T-helper 2 cell treated with Interferon-gamma antibody and Interleukin-4, amounts not matched to agents 5 μg/mL and 100 μg/mL, for 36 hours (primary cell): ENCODE measurements at regions not wholly inside any gene's neighbourhood (a gene's known extent, or its start where the extent isn't known, plus 50 kb on each side); places are given as distances from the start of the nearest gene placed in this dataset.
A peak's percentile ranks its signal among the peaks of the same experiment; 100 is the strongest.

Source experiments
- DNase-seq: peaks from one replicate; pipeline ENCODE4 v3.0.0; 2021; ENCODE audit warnings: low spot score
- H3K27ac Mint-ChIP-seq: one replicate; pipeline ENCODE4 v1.8.0; 2021; ENCODE audit warnings: mild to moderate bottlenecking, mixed read lengths
- H3K27me3 Mint-ChIP-seq: one replicate; pipeline ENCODE4 v1.8.0; 2021; ENCODE audit warnings: low read depth, mixed read lengths
- H3K36me3 Mint-ChIP-seq: one replicate; pipeline ENCODE4 v1.8.0; 2021; ENCODE audit warnings: low read depth, mixed read lengths
- H3K4me1 Mint-ChIP-seq: one replicate; pipeline ENCODE4 v1.8.0; 2021; ENCODE audit warnings: low read depth, mixed read lengths
- H3K4me3 Mint-ChIP-seq: one replicate; pipeline ENCODE4 v1.8.0; 2022; ENCODE audit warnings: mild to moderate bottlenecking, moderate library complexity, mixed read lengths
- H3K9me3 Mint-ChIP-seq: one replicate; pipeline ENCODE4 v1.8.0; 2021; ENCODE audit warnings: mixed read lengths

- H3K36me3 Mint-ChIP-seq: no peaks in the 10 kb centered on the region
- no peak overlapping the region for H3K27ac Mint-ChIP-seq
- no peak for DNase-seq
- H3K27me3 Mint-ChIP-seq: peaks cover 20% of the 10 kb centered on the region
- H3K4me1 Mint-ChIP-seq: no peaks in the 10 kb centered on the region
- H3K4me3 Mint-ChIP-seq: no peak overlapping the region
- H3K9me3 Mint-ChIP-seq: no peaks in the 10 kb centered on the region
These were observed 181.0 kb downstream of the SPP2 start for GRCh38 chr2:234231460-234231859.

DNA sequence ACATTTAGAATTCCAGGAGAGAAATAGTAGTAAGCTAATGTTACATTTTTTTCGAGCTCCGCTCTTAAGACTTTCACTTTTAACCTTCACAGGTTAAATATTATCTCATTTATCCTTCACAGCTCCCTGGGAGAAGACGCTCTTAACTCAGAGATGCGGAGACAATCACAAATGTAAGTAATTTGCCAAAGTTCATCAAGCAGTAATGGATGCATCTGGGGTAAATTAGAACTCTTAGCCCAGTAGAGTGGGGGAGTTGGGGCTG is 168.5 kb downstream of the SPP2 start:
- no peak overlapping the region for H3K4me3 Mint-ChIP-seq
- no peaks in the 10 kb centered on the region for H3K9me3 Mint-ChIP-seq
- peaks cover 7% of the 10 kb centered on the region for H3K27me3 Mint-ChIP-seq
- peaks cover 27% of the 10 kb centered on the region for H3K4me1 Mint-ChIP-seq
- H3K36me3 Mint-ChIP-seq: peaks cover 3% of the 10 kb centered on the region
- DNase-seq: no peak
- H3K27ac Mint-ChIP-seq: no peak overlapping the region

DNA sequence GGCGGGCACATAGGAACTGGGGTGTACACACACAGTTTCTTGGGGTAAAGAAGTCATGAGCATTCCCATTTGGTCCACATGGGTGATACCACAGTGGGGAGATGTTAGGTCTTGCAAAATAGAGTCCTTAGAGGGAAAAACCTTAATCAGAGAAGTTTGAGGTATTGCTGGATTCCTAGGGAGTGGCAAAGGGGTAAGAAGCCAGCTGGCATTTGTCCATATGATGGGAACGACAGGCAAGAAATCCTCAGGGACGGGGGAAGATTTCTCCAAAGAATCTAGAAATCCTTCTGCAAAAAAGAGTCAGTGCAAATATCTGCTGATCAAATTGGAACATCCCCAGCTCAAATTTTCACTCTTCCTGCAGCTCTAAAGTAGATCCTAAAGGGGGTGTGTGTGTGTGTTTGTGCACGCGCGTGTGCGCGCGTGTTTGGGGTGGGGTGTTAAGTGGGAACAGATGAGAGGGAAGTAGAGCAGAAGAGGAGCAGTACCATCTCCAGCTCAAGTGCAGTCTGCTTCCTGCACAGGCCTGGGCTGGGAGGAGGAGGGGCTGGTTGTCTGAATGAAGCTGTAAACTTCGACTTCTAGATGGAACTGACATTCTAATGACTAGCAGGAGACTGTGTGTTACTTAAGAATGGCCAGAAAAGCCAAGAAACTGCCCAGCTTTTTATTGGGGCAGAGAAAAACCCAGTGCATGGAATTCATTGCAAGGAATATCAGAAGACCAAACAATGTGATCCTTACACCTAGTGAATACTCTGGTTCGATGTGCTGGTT is 168.0 kb downstream of the SPP2 start:
- peaks cover 7% of the 10 kb centered on the region for H3K27me3 Mint-ChIP-seq
- H3K9me3 Mint-ChIP-seq: no peaks in the 10 kb centered on the region
- peaks cover 27% of the 10 kb centered on the region for H3K4me1 Mint-ChIP-seq
- peak overlapping the region; percentile 19 for H3K4me3 Mint-ChIP-seq
- DNase-seq: no peak
- H3K27ac Mint-ChIP-seq: no peak overlapping the region
- H3K36me3 Mint-ChIP-seq: peaks cover 3% of the 10 kb centered on the region

- Mint-ChIP-seq H3K27ac (no peak overlapping the region), H3K4me1 (peaks cover 16% of the 10 kb centered on the region), H3K36me3 (no peaks in the 10 kb centered on the region), H3K4me3 (no peak overlapping the region), H3K9me3 (peaks cover 10% of the 10 kb centered on the region), H3K27me3 (peaks cover 9% of the 10 kb centered on the region)
- no peak for DNase-seq
These were observed 162.0 kb downstream of the SPP2 start for GRCh38 chr2:234212534-234212933.

DNA sequence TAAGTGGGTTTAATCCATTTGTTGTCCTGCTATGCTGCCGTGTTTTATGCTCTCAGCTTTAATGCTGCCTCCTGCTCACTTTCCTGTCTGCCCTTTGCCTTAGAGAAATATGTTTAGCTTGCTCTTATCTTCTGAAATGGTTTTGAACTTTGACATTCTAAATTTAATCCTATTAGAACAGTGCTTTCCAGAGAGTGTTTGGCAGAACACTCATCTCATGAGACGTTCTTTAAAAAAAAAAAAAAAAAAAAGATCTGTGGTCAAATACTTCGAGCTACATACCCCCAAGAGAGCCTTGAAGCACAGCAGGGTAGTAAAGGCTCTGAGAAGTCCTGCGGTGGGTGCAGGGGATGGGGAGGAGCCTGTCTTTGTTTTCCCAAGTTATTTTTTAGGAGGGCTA is 161.3 kb downstream of the SPP2 start:
- Mint-ChIP-seq H3K27me3 (peaks cover 9% of the 10 kb centered on the region), H3K4me3 (no peak overlapping the region), H3K9me3 (peaks cover 11% of the 10 kb centered on the region), H3K36me3 (no peaks in the 10 kb centered on the region), H3K27ac (no peak overlapping the region), H3K4me1 (peaks cover 10% of the 10 kb centered on the region)
- no peak for DNase-seq

DNA sequence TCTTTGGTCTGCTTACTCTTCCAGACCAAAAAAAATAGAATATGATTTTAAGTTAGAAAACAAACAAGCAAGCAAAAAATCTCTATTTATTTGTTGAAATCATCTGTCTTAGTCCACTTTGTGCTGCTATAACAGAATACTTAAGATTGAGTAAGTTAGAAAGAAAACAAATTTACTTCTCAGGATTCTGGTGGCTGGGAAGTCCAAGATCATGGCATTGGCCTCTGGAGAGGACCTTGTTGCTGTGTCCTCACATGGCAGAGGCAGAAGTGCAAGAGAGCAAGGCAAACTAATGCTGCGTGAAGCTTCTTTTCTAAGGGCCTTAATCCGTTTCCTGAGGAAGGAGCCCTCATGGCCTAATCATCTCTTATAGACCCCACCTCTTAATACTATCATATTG is 156.2 kb downstream of the SPP2 start:
- DNase-seq: no peak
- peaks cover 4% of the 10 kb centered on the region for H3K36me3 Mint-ChIP-seq

DNA sequence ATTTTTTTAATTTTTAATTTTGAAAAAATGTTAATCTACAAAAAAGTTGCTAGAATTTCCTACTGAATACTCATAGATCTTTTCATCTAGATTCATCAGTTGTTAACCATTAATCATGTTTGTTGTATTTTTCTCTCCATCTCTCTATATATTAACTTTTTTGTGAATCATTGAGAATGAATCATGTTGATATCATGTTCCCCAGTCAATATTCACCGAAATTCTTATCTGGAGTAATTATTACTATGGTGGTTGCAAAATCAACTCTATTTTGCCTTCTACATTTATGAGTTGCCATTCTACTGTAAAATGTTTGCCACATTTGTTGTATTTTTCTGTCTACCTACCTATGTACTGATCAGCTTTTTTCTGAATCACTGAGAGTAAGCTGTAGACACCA is 154.0 kb downstream of the SPP2 start:
- H3K27me3 Mint-ChIP-seq: peaks cover 7% of the 10 kb centered on the region
- no peak overlapping the region for H3K4me3 Mint-ChIP-seq
- no peak for DNase-seq
- no peak overlapping the region for H3K27ac Mint-ChIP-seq
- peaks cover 25% of the 10 kb centered on the region for H3K9me3 Mint-ChIP-seq
- no peaks in the 10 kb centered on the region for H3K4me1 Mint-ChIP-seq
- peaks cover 4% of the 10 kb centered on the region for H3K36me3 Mint-ChIP-seq

More for the DNA sequence above, 156.2 kb downstream of the SPP2 start:
- H3K27ac Mint-ChIP-seq: no peak overlapping the region
- peaks cover 28% of the 10 kb centered on the region for H3K9me3 Mint-ChIP-seq
- H3K4me1 Mint-ChIP-seq: no peaks in the 10 kb centered on the region
- peaks cover 9% of the 10 kb centered on the region for H3K27me3 Mint-ChIP-seq
- H3K4me3 Mint-ChIP-seq: no peak overlapping the region

DNA sequence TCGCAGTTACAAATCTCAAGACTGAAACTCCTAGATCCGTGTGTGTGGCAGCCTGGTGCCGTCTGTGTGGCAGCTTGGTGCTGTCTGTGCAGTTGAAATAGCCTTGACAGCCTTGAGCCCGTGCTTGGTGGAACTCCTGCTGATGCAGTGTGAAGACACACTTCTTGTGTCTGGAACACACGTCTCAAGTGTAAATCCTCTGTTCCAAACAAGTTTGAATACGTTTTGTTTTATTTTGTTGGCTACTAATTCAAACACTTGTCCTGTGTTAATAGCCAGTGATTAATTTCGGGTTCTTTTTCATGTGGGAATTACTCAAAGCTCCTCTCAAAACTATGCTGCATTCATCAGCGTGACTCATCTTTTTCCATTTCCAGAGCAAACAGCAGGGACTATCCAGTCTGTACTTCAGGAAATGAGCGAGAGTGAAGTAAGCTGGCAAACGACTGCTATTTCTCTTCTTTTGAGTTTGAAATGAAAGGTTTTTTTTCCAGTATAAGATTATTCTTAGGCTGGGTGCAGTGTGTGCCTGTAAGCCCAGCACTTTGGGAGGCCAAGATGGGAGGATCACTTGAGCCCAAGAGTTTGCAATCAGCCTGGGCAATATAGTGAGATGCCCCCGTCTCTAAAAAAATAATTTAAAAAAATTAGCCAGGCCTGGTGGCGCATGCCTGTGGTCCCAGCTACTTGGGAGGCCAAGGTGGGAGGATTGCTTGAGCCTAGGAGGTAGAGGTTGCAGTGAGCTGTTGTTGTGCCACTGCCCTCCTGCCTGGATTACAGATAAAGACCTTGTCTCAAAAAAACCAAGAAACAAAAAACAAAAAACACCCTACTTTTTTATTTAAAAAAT is 152.9 kb downstream of the SPP2 start:
- no peak overlapping the region for H3K27ac Mint-ChIP-seq

DNA sequence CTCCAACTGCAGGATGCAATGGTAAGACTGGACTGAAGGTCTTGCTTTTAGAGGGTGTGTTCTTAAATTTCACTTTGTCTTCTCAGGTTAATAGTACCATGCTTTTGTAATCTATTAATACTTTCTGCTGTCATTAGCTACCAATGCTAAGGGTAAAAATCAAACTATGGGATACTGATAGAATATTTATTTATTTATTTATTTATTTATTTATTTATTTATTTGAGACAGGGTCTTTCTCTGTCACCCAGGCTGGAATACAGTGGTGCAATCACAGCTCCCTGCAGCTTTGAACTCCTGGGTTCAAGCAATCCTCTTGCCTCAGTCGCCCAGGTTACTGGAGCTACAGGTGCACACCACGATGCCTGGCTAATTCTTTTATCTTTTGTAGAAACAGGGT is 152.1 kb downstream of the SPP2 start:
- H3K27me3 Mint-ChIP-seq: peaks cover 10% of the 10 kb centered on the region
- H3K4me1 Mint-ChIP-seq: peaks cover 2% of the 10 kb centered on the region
- H3K4me3 Mint-ChIP-seq: no peak overlapping the region
- peaks cover 18% of the 10 kb centered on the region for H3K9me3 Mint-ChIP-seq
- H3K36me3 Mint-ChIP-seq: peaks cover 4% of the 10 kb centered on the region
- DNase-seq: no peak
- H3K27ac Mint-ChIP-seq: no peak overlapping the region

More for the DNA sequence above, 152.9 kb downstream of the SPP2 start:
- Mint-ChIP-seq H3K9me3 (peaks cover 18% of the 10 kb centered on the region), H3K36me3 (peaks cover 4% of the 10 kb centered on the region), H3K4me3 (no peak overlapping the region), H3K27me3 (peaks cover 7% of the 10 kb centered on the region), H3K4me1 (peaks cover 1% of the 10 kb centered on the region)
- no peak for DNase-seq

DNA sequence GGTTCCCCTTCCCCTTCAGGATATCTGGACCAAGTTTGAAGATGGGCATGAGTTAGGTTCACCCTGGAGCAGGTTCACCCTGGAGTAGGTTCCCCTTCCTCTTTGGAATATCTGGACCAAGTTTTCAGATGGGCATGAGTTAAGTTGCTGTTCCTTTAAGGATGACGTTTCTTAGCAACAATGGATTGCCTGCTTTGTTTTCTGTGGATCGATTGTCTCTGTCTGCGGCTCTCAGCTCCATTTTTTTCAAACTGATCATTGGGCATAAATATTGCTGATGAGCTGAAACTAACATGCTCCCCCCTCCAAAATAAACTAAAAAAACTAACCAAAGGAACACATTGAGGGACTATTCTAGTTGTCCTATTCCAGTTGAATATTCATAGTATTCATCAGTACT is 149.5 kb downstream of the SPP2 start:
- no peak overlapping the region for H3K27ac Mint-ChIP-seq
- H3K36me3 Mint-ChIP-seq: no peaks in the 10 kb centered on the region
- peaks cover 25% of the 10 kb centered on the region for H3K27me3 Mint-ChIP-seq
- no peak for DNase-seq
- no peak overlapping the region for H3K4me3 Mint-ChIP-seq
- peaks cover 10% of the 10 kb centered on the region for H3K9me3 Mint-ChIP-seq
- peaks cover 2% of the 10 kb centered on the region for H3K4me1 Mint-ChIP-seq

DNA sequence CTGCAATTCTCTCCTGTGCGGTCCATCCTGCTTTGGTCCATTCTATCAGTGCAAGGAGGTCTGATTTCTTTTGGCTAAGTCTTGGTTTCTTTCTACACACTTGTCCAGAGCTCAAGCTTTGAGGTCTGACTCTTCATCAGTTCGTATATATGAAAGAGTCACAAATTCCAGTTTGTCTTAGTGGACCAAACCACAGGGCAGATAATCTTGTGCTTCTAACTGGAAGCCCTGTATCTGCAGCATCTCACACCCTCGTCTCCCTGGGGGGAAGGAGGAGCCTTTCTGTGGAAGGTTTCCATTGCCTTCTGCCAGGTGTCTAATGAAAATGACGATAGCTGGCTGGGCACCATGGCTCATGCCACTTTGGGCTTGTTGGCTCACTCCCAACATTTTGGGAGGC is 148.5 kb downstream of the SPP2 start:
- Mint-ChIP-seq H3K4me1 (peaks cover 2% of the 10 kb centered on the region), H3K36me3 (no peaks in the 10 kb centered on the region), H3K27me3 (peaks cover 32% of the 10 kb centered on the region), H3K27ac (no peak overlapping the region), H3K4me3 (no peak overlapping the region), H3K9me3 (peaks cover 7% of the 10 kb centered on the region)
- no peak for DNase-seq

DNA sequence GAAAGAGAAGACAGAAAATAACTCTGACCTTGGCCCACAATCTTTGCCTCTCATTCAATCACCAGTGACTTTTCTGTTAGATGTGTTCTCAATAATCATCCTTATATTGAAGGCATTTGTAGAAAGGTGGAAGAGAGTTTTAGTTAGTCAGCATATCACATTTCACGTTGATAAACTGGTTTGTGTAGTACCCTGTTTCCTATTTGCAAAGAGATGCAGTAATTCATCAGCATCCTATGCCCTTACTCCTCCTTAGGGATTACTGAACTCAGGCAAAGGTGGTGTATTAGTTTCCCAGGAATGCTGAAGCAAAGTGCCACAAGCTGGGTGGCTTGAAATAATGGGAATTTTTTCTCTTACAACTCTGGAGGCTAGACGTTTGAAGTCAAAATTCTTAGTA is 145.0 kb downstream of the SPP2 start:
- H3K4me3 Mint-ChIP-seq: no peak overlapping the region
- peaks cover 3% of the 10 kb centered on the region for H3K9me3 Mint-ChIP-seq
- no peak overlapping the region for H3K27ac Mint-ChIP-seq
- no peak for DNase-seq
- no peaks in the 10 kb centered on the region for H3K36me3 Mint-ChIP-seq
- peaks cover 45% of the 10 kb centered on the region for H3K27me3 Mint-ChIP-seq
- H3K4me1 Mint-ChIP-seq: peaks cover 4% of the 10 kb centered on the region

DNA sequence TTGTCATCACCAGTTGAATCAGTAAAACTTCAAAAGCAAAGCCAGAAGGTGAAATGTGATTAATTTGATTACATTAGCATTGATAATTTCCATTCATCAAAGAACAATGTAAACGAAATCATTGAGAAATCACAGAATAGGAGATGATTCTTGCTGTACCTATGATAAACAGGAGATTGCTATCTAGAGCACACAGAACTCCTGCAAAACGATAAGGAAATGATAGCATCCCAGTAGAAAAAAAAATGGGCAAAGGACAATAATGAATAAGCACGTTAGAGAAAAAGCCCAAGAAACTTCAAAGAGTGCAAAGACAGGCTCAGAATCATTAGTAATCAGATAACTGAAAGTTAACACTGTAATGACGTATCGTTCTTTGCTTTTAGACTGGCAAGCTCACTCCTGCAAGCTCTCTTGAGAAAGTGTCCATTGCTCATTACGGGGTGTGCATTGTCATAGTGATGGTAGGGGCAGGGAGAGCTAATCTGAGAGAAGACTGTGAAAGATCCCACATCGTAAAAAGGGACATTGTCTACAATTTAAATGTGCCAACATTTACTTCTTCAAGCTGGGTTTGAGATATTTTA is 143.6 kb downstream of the SPP2 start:
- Mint-ChIP-seq H3K27ac (no peak overlapping the region), H3K4me1 (peaks cover 6% of the 10 kb centered on the region), H3K9me3 (peaks cover 3% of the 10 kb centered on the region), H3K27me3 (peaks cover 53% of the 10 kb centered on the region), H3K36me3 (no peaks in the 10 kb centered on the region), H3K4me3 (no peak overlapping the region)
- no peak for DNase-seq

DNA sequence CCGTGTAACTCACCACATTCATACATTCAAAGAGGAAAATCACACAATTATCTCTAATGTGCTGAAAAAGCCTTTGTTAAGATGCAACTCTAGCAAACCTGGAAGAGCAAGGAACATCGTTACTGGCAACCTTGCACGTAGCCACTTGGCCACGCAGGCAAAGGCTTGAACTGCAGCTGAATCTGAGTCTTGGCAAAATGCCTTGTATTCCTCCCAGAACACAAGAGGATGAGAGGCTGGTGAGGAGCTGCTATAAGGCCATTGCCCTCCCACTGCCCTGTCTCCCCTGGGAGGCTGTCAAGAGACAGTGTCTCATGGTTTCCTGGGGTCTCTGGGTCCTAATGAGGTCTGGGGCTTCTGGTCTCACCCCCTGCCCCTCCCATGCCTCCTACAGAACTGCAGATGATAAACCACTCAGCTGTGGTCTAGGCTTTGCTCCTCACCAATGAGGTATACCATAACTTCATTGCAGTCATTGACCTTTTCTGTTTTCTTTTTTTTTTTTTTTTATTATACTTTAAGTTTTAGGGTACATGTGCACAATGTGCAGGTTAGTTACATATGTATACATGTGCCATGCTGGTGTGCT is 141.4 kb downstream of the SPP2 start:
- Mint-ChIP-seq H3K36me3 (no peaks in the 10 kb centered on the region), H3K4me3 (no peak overlapping the region), H3K27ac (no peak overlapping the region), H3K9me3 (peaks cover 3% of the 10 kb centered on the region), H3K27me3 (peaks cover 48% of the 10 kb centered on the region), H3K4me1 (peaks cover 4% of the 10 kb centered on the region)
- no peak for DNase-seq
